Right atrium auricular region (tissue), 2 donors: ENCODE measurements at regions not wholly inside any gene's neighbourhood (a gene's known extent, or its start where the extent isn't known, plus 50 kb on each side); places are given as distances from the start of the nearest gene placed in this dataset.

Experiments used
- DNase-seq: peaks from one replicate; pipeline ENCODE4 v3.0.0-alpha.2; 2019; ENCODE audit warnings: low spot score
- H3K27ac ChIP-seq, 2 donors: fragments of 200-600 bp; sonication (generic); 1 replicate in 1 of 2; 2 replicates in 1 of 2; pipeline ENCODE4 v1.5.1; 2016 to 2019
- H3K27me3 ChIP-seq, 2 donors: fragments of 200-600 bp; sonication (generic); one replicate each; pipeline versions ENCODE4 v1.5.1 to v1.6.0; 2017 to 2019
- H3K36me3 ChIP-seq: fragments of 200-600 bp; sonication (generic); one replicate; pipeline ENCODE4 v1.5.1; 2016
- H3K4me1 ChIP-seq, 2 donors: fragments of 200-600 bp; sonication (generic); one replicate each; pipeline versions ENCODE4 v1.5.1 to v1.6.0; 2017 to 2019
- H3K4me3 ChIP-seq, 2 donors: fragments of 200-600 bp; sonication (generic); 1 replicate in 1 of 2; 2 replicates in 1 of 2; pipeline ENCODE4 v1.5.1; 2017 to 2019; ENCODE audit warnings: mild to moderate bottlenecking in 1 of 2, moderate library complexity in 1 of 2
- H3K9me3 ChIP-seq, 2 donors: fragments of 200-600 bp; sonication (generic); one replicate each; pipeline ENCODE4 v1.5.1; 2019
- CTCF ChIP-seq, 2 donors: fragments of 200-600 bp; sonication (generic); IDR thresholded peaks; one replicate each; pipeline ENCODE4 v1.5.1; 2019; ENCODE audit warnings: antibody characterized with exemption in 2 of 2

GRCh38 chr10:118925404-118926071, 104.0 kb upstream of the NANOS1 start:
- no peaks in the 10 kb centered on the region for H3K36me3 ChIP-seq

GRCh38 chr10:118926072-118926417, 103.5 kb upstream of the NANOS1 start:
- TF ChIP-seq CTCF (IDR thresholded peaks at IDR 0.05): no peak
- DNase-seq: no peak
- H3K4me1 ChIP-seq: no peaks in the 10 kb centered on the region
- H3K27me3 ChIP-seq: no peaks in the 10 kb centered on the region
- H3K36me3 ChIP-seq: no peaks in the 10 kb centered on the region
- H3K4me3 ChIP-seq: no peak overlapping the region
- peaks cover 0 to 10% of the 10 kb centered on the region in 2 donors for H3K9me3 ChIP-seq
- H3K27ac ChIP-seq: no peak overlapping the region

More at GRCh38 chr10:118925404-118926071, 104.0 kb upstream of the NANOS1 start:
- Histone ChIP-seq H3K4me1 (no peaks in the 10 kb centered on the region), H3K27ac (no peak overlapping the region), H3K9me3 (peaks cover 0 to 4% of the 10 kb centered on the region in 2 donors), H3K4me3 (no peak overlapping the region), H3K27me3 (no peaks in the 10 kb centered on the region)
- TF ChIP-seq CTCF (IDR thresholded peaks at IDR 0.05): no peak
- DNase-seq: peak; percentile 53

- Histone ChIP-seq H3K4me1 (no peaks in the 10 kb centered on the region), H3K27me3 (no peaks in the 10 kb centered on the region), H3K27ac (no peak overlapping the region), H3K36me3 (no peaks in the 10 kb centered on the region), H3K4me3 (no peak overlapping the region), H3K9me3 (peaks cover 0 to 13% of the 10 kb centered on the region in 2 donors)
- peak; percentile 56 for DNase-seq
- TF ChIP-seq CTCF (IDR thresholded peaks at IDR 0.05): no peak
These were observed 103.1 kb upstream of the NANOS1 start for GRCh38 chr10:118926441-118926840.

- Histone ChIP-seq H3K27me3 (no peaks in the 10 kb centered on the region), H3K4me1 (no peaks in the 10 kb centered on the region), H3K4me3 (no peak overlapping the region), H3K36me3 (no peaks in the 10 kb centered on the region), H3K27ac (no peak overlapping the region), H3K9me3 (peaks cover 0 to 18% of the 10 kb centered on the region in 2 donors)
- no peak for TF ChIP-seq CTCF (IDR thresholded peaks at IDR 0.05)
- DNase-seq: peak; percentile 11
These were observed 102.6 kb upstream of the NANOS1 start for GRCh38 chr10:118926903-118927302.

GRCh38 chr10:118927321-118927720, 102.2 kb upstream of the NANOS1 start:
- Histone ChIP-seq H3K36me3 (no peaks in the 10 kb centered on the region), H3K4me3 (no peak overlapping the region)

More at GRCh38 chr10:118927321-118927720, 102.2 kb upstream of the NANOS1 start:
- Histone ChIP-seq H3K27me3 (no peaks in the 10 kb centered on the region), H3K27ac (no peak overlapping the region), H3K4me1 (no peaks in the 10 kb centered on the region), H3K9me3 (peaks cover 0 to 19% of the 10 kb centered on the region in 2 donors)
- TF ChIP-seq CTCF (IDR thresholded peaks at IDR 0.05): no peak
- peak; percentile 32 for DNase-seq
